ENCODE measurements at regions not wholly inside any gene's neighbourhood (a gene's known extent, or its start where the extent isn't known, plus 50 kb on each side); places are given as distances from the start of the nearest gene placed in this dataset.

DNA sequence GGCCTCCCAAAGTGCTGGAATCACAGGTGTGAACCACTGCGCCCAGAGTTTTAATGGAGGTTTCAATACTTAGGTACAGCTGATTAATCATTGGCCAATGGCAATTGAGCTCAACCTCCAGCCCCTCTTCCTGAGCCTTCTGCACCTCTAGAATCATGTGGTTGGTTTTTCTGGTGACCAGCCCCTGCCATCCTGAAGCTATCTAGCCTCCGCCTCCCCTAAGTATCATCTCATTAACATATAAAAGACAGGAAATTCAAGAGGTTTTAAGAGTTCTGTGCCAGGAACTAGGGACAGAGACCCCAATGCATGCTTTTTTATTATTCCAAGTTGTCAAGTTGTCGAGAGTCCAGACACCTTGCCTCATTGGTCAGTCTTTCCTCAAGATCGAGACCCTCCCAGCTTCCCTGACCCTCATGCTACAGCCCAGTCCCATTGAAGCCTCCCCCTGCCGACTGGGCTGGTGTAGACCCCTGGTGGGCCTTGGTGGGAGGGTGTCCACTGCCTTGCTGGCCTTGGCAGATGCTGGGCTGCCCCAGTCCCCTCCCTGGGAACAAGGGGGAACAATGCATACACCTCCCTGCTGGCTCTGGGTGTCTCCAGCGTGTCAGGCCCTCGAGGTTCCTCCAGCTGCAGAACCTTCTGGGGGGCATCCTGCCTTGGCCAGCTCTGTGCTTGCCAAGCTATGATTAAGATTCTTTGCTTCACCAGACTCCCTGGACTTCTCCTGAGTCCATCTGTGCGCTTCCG, 148.0 kb downstream of the CTTN start:
- no peak overlapping the region for H3K4me3 ChIP-seq (ENCODE audit: low read length in 2 of 2)
- H3K4me1 ChIP-seq (ENCODE audit: insufficient read depth, low read length), result no peaks in the 10 kb centered on the region
- H3K27ac Mint-ChIP-seq, result no peak overlapping the region
- no peaks in the 10 kb centered on the region for H3K9me3 ChIP-seq (ENCODE audit: control insufficient read depth in 1 of 2, low read length in 2 of 2)
- H3K27me3 Mint-ChIP-seq, result peaks cover 0 to 7% of the 10 kb centered on the region in 2 donors
- no peak overlapping the region for H3K4me3 Mint-ChIP-seq
- DNase-seq, result no peak
- no peaks in the 10 kb centered on the region for H3K36me3 Mint-ChIP-seq
- no peaks in the 10 kb centered on the region for H3K9me3 Mint-ChIP-seq
- no peak overlapping the region for H3K27ac ChIP-seq (ENCODE audit: low read depth, low read length)
- CTCF ChIA-PET (ENCODE audit: partially characterized antibody), result no interaction called here
- H3K4me1 Mint-ChIP-seq, result no peaks in the 10 kb centered on the region
- no peaks in the 10 kb centered on the region for H3K36me3 ChIP-seq (ENCODE audit: insufficient read depth, low read length)
- POLR2A ChIA-PET (ENCODE audit: partially characterized antibody), result no interaction called here
- intact Hi-C loops (cut with micrococcal nuclease), result no loop called here
- no peaks in the 10 kb centered on the region for H3K27me3 ChIP-seq (ENCODE audit: insufficient read depth, low read length)

DNA sequence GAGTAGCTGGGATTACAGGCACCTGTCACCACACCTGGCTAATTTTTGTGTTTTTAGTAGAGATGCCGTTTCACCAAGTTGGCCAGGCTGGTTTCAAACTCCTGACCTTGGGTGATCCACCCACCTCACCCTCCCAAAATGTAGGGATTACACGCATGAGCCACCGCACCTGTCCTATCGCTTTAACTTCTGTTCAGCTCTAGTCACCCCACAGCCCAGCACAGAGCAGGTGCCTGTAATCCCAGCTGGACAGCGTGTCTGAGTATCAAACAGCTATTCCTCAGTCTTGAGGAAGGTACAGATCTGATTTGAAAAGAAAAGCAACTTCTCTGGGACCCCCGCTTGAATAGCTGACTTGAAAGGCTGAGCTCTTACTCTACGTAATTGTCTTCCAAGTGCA, 149.1 kb downstream of the CTTN start:
- POLR2A ChIA-PET (ENCODE audit: partially characterized antibody), result no interaction called here
- no peak overlapping the region for H3K27ac Mint-ChIP-seq
- Histone ChIP-seq H3K27ac (ENCODE audit: low read depth, low read length) (no peak overlapping the region), H3K27me3 (ENCODE audit: insufficient read depth, low read length) (no peaks in the 10 kb centered on the region), H3K4me3 (ENCODE audit: low read length in 2 of 2) (no peak overlapping the region), H3K9me3 (ENCODE audit: control insufficient read depth in 1 of 2, low read length in 2 of 2) (no peaks in the 10 kb centered on the region), H3K4me1 (ENCODE audit: insufficient read depth, low read length) (no peaks in the 10 kb centered on the region), H3K36me3 (ENCODE audit: insufficient read depth, low read length) (no peaks in the 10 kb centered on the region)
- DNase-seq, result no peak
- no peaks in the 10 kb centered on the region for H3K4me1 Mint-ChIP-seq
- H3K9me3 Mint-ChIP-seq, result no peaks in the 10 kb centered on the region
- H3K27me3 Mint-ChIP-seq, result peaks cover 0 to 7% of the 10 kb centered on the region in 2 donors
- no peak overlapping the region for H3K4me3 Mint-ChIP-seq
- no peaks in the 10 kb centered on the region for H3K36me3 Mint-ChIP-seq
- CTCF ChIA-PET (ENCODE audit: partially characterized antibody), result no interaction called here
- intact Hi-C loops (cut with micrococcal nuclease), result no loop called here

- DNase-seq, result no peak
- Mint-ChIP-seq H3K27me3 (peaks cover 0 to 7% of the 10 kb centered on the region in 2 donors), H3K9me3 (no peaks in the 10 kb centered on the region), H3K27ac (no peak overlapping the region), H3K36me3 (no peaks in the 10 kb centered on the region), H3K4me1 (no peaks in the 10 kb centered on the region), H3K4me3 (no peak overlapping the region)
- POLR2A ChIA-PET (ENCODE audit: partially characterized antibody), result no interaction called here
- CTCF ChIA-PET (ENCODE audit: partially characterized antibody), result no interaction called here
- intact Hi-C loops (cut with micrococcal nuclease), result no loop called here
- Histone ChIP-seq H3K9me3 (ENCODE audit: control insufficient read depth in 1 of 2, low read length in 2 of 2) (no peaks in the 10 kb centered on the region), H3K27ac (ENCODE audit: low read depth, low read length) (no peak overlapping the region), H3K4me3 (ENCODE audit: low read length in 2 of 2) (no peak overlapping the region), H3K4me1 (ENCODE audit: insufficient read depth, low read length) (no peaks in the 10 kb centered on the region), H3K36me3 (ENCODE audit: insufficient read depth, low read length) (no peaks in the 10 kb centered on the region), H3K27me3 (ENCODE audit: insufficient read depth, low read length) (no peaks in the 10 kb centered on the region)
These were observed 149.7 kb downstream of the CTTN start for GRCh38 chr11:70547821-70548670.

DNA sequence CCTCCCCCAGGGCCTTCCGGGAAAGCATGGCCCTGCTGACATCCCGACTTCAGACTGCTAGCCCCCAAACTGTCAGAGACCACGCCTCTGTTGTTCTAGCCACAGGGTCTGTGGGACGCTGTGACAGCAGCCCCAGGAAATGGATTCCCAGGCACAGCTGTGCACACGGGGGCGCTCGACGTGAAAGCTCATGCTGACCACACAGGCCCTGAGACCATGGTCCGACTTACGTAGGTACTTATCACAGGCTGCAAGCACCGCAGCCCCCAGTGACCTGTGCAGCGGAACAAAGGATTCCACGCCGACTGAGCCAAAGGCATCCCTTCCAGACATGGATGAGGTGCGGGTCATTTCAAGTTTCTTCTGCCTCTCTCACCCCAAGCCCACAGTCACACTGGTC, 150.6 kb downstream of the CTTN start:
- Mint-ChIP-seq H3K27me3 (peaks cover 0 to 7% of the 10 kb centered on the region in 2 donors), H3K9me3 (no peaks in the 10 kb centered on the region), H3K4me1 (no peaks in the 10 kb centered on the region), H3K36me3 (no peaks in the 10 kb centered on the region), H3K4me3 (no peak overlapping the region), H3K27ac (no peak overlapping the region)
- no peak overlapping the region for H3K4me3 ChIP-seq (ENCODE audit: low read length in 2 of 2)
- ChIA-PET CTCF (ENCODE audit: partially characterized antibody) (no interaction called here), POLR2A (ENCODE audit: partially characterized antibody) (no interaction called here)
- H3K9me3 ChIP-seq (ENCODE audit: control insufficient read depth in 1 of 2, low read length in 2 of 2), result no peaks in the 10 kb centered on the region
- no peak for DNase-seq
- intact Hi-C loops (cut with micrococcal nuclease), result no loop called here
- no peaks in the 10 kb centered on the region for H3K36me3 ChIP-seq (ENCODE audit: insufficient read depth, low read length)
- H3K4me1 ChIP-seq (ENCODE audit: insufficient read depth, low read length), result no peaks in the 10 kb centered on the region
- no peaks in the 10 kb centered on the region for H3K27me3 ChIP-seq (ENCODE audit: insufficient read depth, low read length)
- H3K27ac ChIP-seq (ENCODE audit: low read depth, low read length), result no peak overlapping the region

GRCh38 chr11:70549386-70549785, 151.1 kb downstream of the CTTN start:
- CTCF ChIA-PET (ENCODE audit: partially characterized antibody), result no interaction called here
- no peaks in the 10 kb centered on the region for H3K4me1 Mint-ChIP-seq

GRCh38 chr11:70549796-70550195, 151.5 kb downstream of the CTTN start:
- DNase-seq, result no peak
- Histone ChIP-seq H3K4me3 (ENCODE audit: low read length in 2 of 2) (no peak overlapping the region), H3K4me1 (ENCODE audit: insufficient read depth, low read length) (no peaks in the 10 kb centered on the region), H3K27me3 (ENCODE audit: insufficient read depth, low read length) (no peaks in the 10 kb centered on the region), H3K27ac (ENCODE audit: low read depth, low read length) (no peak overlapping the region), H3K36me3 (ENCODE audit: insufficient read depth, low read length) (no peaks in the 10 kb centered on the region), H3K9me3 (ENCODE audit: control insufficient read depth in 1 of 2, low read length in 2 of 2) (no peaks in the 10 kb centered on the region)
- POLR2A ChIA-PET (ENCODE audit: partially characterized antibody), result no interaction called here
- Mint-ChIP-seq H3K36me3 (no peaks in the 10 kb centered on the region), H3K4me3 (no peak overlapping the region), H3K9me3 (peaks cover 0 to 1% (median 0%) of the 10 kb centered on the region in 8 donors), H3K27ac (no peak overlapping the region), H3K27me3 (peaks cover 3 to 7% of the 10 kb centered on the region in 2 donors), H3K4me1 (no peaks in the 10 kb centered on the region)
- intact Hi-C loops (cut with micrococcal nuclease), result no loop called here
- CTCF ChIA-PET (ENCODE audit: partially characterized antibody), result no interaction called here

More at GRCh38 chr11:70549386-70549785, 151.1 kb downstream of the CTTN start:
- no peak overlapping the region for H3K4me3 ChIP-seq (ENCODE audit: low read length in 2 of 2)
- intact Hi-C loops (cut with micrococcal nuclease), result no loop called here
- H3K36me3 ChIP-seq (ENCODE audit: insufficient read depth, low read length), result no peaks in the 10 kb centered on the region
- Mint-ChIP-seq H3K9me3 (no peaks in the 10 kb centered on the region), H3K4me3 (no peak overlapping the region), H3K27me3 (peaks cover 0 to 7% of the 10 kb centered on the region in 2 donors), H3K36me3 (no peaks in the 10 kb centered on the region), H3K27ac (no peak overlapping the region)
- H3K9me3 ChIP-seq (ENCODE audit: control insufficient read depth in 1 of 2, low read length in 2 of 2), result no peaks in the 10 kb centered on the region
- DNase-seq, result no peak
- POLR2A ChIA-PET (ENCODE audit: partially characterized antibody), result no interaction called here
- H3K27me3 ChIP-seq (ENCODE audit: insufficient read depth, low read length), result no peaks in the 10 kb centered on the region
- no peaks in the 10 kb centered on the region for H3K4me1 ChIP-seq (ENCODE audit: insufficient read depth, low read length)
- no peak overlapping the region for H3K27ac ChIP-seq (ENCODE audit: low read depth, low read length)

GRCh38 chr11:70550456-70551195, 152.3 kb downstream of the CTTN start:
- no peaks in the 10 kb centered on the region for H3K4me1 Mint-ChIP-seq

More at GRCh38 chr11:70550456-70551195, 152.3 kb downstream of the CTTN start:
- intact Hi-C loops (cut with micrococcal nuclease), result no loop called here
- DNase-seq, result no peak
- Histone ChIP-seq H3K36me3 (ENCODE audit: insufficient read depth, low read length) (no peaks in the 10 kb centered on the region), H3K9me3 (ENCODE audit: control insufficient read depth in 1 of 2, low read length in 2 of 2) (no peaks in the 10 kb centered on the region), H3K4me3 (ENCODE audit: low read length in 2 of 2) (no peak overlapping the region), H3K27ac (ENCODE audit: low read depth, low read length) (no peak overlapping the region), H3K4me1 (ENCODE audit: insufficient read depth, low read length) (no peaks in the 10 kb centered on the region), H3K27me3 (ENCODE audit: insufficient read depth, low read length) (no peaks in the 10 kb centered on the region)
- H3K4me3 Mint-ChIP-seq, result no peak overlapping the region
- no peak overlapping the region for H3K27ac Mint-ChIP-seq
- no peaks in the 10 kb centered on the region for H3K36me3 Mint-ChIP-seq
- peaks cover 0 to 2% (median 0%) of the 10 kb centered on the region in 8 donors for H3K9me3 Mint-ChIP-seq
- POLR2A ChIA-PET (ENCODE audit: partially characterized antibody), result no interaction called here
- CTCF ChIA-PET (ENCODE audit: partially characterized antibody), result no interaction called here
- H3K27me3 Mint-ChIP-seq, result peaks cover 3 to 7% of the 10 kb centered on the region in 2 donors

Data from CD4-positive, alpha-beta memory T cell (primary cell).